A172 (cell line): ENCODE measurements at regions not wholly inside any gene's neighbourhood (a gene's known extent, or its start where the extent isn't known, plus 50 kb on each side); places are given as distances from the start of the nearest gene placed in this dataset.

Experiments used
- DNase-seq: peaks from one replicate; pipeline ENCODE4 v3.0.0-alpha.2; 2015; ENCODE audit warnings: low spot score

DNA sequence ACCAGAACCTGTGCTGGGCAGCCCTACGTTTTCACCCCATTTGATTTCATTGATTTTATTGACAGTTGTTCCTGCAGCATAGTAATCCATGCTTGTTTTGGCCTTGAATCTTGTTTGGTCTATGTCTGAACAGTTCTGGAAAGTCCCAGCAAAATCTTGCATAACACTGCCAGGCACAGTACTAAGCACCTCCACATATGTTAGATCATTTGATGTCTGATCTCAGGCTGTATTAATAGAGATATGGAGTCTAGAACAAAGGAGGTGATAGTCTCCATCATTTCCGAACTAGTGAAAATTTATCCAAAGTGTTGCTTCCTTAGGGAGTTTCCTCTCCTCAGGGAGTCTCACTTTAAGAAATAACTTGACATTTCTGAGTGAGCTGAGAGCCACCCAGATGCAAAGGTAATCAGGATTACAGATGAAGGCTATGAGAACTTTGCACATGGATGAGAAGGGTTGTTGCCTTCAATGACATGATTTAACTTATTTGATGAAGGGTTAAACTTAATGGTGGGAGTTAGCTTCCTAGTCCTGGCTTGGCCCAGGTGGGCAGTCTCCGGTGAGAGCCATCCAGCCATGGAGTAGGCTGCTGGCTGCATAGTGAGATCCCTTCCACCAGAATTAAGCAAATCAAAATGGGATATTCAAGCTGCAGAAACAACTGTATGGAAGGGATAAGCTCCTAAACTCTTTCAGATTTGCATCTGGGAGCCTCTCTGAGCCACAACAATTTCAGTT, 173.8 kb upstream of the MVB12B start:
- DNase-seq: no peak

DNA sequence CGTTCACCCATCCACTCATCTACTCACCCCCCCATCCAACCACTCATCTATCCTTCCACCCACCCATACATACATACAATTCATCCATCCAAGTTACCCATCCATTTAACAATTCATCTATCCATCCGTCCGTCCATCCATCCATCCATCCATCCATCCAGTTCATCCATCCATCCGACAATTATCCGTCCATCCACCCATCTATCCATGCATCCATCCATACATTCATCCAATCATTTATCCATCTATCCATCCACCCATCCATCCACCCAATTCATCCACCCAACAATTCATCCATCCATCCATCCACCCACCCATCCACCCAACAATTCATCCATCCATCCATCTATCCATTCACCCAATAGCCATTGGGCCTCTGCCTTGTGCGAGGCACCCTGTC, 173.2 kb upstream of the MVB12B start:
- no peak for DNase-seq

DNA sequence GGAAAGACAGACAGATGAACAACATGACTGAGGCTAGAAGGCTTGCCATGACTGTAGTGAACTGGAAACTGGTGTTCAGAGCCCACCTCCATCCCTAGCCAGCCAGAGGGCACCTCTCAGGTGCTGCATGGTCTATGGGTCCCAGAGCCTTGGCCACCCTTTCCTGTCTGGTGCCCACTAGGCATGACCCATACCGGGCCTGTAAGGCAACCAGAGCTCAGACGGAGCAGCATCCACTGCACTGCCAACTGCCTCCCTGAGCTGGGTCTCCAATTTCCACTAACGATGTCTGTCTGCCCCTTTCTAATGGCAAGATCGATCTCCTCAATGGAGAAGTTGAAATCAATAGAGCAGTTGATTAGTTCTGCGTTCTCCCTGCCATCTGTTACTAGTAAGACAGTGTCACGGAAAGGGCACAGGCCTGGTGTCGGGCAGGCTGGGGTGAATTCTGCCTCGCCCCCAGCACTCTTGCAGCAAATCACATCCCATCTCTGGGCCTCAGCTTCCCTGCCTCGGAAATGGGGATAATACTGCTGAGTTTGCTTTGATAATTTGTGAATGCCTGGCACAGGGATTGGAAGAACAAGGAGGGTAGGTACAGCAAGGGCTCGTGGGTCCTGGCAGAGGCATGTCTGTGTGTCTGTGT, 172.3 kb upstream of the MVB12B start:
- no peak for DNase-seq

DNA sequence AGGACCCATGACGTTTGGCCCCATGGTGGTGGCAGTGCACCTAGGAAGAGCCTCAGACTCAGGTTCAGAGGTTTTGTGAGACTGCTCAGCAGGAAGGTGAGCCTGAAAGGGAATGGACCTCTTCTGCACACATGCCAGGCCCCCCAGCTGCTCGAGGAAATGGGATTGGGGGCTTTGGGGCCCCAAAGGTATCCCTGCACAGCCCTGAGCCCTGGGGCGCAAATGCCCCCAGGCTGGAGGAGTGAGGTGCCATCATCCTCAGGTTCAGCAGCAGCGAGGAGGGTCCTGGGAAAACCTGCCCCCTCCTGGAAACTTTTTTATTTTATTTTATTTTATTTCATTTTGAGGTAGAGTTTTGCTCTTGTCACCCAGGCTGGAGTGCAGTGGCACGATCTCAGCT, 171.8 kb upstream of the MVB12B start:
- DNase-seq: no peak

DNA sequence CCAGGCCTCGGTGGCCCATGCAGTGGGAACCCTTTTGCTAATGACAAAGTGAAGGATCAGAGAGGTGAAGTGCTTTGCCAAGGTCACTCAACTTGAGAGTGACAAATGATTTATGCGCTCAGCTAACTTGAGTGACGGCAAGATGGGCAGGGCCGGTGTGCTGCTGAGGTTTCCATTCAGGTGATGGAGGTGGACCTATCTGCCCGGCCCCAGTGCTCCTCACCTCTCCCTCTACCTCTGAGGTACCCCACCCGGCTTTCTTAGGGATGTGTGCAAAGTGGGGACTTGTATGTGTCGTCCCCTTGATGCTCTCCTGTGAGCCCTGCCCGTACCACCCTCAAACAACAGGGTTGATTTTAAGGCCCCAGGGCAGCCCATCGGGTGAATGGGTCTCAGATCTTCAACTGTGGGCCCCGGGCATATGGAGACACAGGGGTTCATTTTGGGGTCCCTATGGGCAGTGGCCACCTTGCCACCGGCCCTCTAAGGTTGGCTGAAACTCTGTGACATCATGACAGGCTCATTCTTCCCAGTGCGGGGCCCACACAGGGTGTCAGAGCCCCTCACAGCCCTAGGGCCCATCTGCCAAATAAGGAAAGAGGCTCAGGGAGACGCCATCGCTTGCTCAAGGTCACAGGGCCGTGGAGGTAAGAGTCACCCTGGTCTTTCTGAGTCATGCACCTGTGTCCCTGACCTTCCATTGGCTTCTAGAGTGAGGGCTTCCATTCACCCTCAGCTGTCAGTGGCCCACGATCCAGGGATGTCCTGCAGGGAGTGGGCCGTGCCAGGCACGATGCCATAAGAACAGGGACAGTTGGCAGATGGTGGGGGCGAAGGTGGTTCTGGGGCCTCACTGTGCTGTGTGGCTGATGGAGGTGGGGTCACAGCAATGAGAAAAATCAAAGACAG, 170.6 kb upstream of the MVB12B start:
- no peak for DNase-seq

DNA sequence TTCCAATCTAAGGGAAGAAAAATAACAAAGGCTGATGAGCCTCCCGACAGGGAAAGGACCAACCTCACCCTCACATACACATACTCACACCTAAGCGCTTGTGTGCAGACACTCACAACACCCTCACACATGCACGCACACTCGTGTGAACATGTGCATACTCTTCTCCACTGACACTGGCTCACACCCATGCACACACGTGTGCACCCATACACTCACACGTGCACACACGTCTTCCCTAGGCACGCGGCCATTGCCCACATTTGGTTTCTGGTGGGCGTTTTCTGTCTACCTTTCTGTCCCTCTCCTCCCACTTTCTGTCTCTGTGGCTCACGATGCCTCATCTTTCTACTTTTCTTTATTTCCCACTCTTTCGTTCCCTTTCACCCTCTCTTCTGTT, 169.7 kb upstream of the MVB12B start:
- DNase-seq: no peak

DNA sequence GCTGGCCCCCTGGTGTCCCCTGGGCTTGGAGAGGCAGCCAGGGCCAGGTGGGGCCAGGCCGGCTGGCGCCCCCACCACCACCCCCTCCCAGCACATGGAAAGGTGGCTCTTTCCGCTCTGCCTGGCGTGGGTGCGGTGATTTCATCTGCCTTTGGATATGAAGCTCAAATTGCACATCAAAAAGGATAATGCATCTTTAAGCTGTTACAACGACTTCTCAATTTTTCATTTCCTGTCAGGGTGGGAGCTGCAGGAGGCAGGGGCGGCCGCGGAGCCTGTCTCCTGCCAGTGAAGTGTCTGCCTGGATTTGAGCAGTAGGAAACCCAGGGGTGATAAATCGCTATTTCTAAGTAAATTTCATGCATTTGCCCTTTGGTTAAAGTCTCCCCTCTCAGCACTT, 169.2 kb upstream of the MVB12B start:
- DNase-seq: no peak

DNA sequence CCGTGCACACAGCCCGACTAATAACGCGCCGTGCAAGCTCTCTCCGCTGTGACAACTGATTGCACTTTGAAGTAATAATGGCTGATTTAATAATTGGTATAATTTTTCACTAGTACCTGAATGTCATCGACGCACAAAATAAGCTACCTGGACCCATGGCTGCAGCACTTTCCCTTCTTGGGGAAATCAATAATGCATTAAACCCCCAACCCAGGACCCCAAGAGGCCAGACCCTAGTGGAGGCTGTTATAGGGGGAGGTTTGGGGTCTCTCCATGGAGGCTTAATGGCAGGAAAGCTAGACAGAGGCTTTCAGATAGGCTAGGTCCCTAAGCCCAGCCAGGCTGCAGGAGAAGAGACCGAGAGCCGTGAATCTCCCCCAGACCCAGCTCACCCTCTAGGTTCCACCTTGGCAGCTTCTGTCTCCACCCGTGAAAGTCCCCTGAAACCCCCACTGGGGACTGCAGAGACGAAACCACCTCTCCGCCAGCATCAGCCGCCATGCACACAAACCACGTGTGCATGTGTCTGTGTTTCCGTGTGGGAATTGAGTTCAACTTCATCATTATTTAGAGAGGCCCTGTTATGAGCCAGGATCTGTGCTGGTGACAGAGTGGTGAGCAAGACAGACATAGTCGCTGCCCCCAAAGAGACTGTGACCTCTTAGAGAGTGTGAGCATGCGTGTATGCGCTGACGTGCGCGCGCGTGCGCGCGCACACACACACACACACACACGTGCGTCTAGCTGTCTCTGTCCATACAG, 168.6 kb upstream of the MVB12B start:
- no peak for DNase-seq

DNA sequence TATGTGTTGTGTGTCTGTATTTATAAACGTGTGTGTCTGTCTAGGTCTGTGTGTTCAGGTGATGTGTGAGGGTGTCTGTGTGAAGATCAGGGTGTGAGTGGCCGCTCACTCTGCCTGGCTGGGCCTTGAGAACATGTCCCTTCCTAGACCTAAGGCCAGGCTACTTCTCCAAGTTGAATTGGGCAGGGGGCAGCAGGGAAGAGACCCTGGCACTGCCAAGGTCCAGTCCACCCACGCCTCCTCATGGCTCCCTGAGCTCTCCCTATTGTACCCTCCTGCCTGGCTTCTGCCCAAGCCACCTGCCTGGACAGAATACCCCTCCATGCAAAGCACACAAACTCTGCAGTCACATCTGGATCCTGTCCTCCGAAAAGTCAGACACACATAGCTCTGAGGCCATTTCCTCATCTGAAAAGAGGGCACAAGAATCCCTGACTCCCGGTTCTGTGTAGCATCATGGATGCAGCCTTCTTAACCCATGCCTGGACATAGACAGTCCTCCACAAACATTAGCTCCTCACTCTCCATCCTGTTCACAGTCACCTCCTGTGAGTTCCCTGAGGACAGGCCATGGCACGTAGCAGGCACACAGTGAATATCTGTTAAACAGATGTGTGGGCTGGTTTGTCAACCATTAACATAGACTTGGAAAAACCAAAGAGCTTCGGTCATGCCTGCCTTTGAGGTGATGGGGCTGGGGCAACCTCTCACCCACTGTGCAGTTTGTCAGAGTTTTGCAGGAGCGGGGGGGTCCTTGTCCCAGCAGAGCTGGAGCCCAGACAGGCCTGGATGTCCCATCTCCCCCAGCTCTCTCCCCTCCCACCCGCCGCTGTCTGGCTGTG, 167.8 kb upstream of the MVB12B start:
- DNase-seq: no peak

DNA sequence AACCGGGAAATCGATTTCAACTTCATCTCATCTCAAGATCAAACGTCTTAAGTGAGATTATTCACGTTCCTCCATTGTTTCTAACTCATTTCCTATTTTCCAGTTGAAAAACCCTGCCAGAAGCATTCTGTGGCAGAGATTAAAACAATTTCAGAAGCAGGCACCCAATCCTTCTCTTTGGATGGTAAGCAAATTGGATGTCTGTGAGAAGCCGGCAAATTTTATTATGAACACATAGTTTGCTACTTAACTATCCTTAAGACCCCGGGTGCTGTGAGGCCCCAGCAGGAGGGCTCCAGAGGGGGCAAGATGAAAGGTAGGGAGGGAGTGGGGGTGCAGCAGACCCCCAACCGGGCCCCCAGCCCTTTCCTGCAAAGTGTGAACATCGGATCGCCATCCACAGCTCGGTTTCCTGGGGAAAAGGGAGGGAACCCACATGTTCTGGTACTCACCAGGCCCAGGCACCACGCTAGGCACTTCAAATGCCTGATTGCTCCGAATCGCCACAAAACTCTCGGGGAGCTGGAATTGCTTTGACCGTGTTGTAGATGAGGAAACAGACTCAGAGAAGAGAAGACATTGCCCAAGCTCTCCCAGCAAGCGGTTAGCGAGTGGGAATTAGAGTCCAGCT, 167.1 kb upstream of the MVB12B start:
- DNase-seq: no peak

DNA sequence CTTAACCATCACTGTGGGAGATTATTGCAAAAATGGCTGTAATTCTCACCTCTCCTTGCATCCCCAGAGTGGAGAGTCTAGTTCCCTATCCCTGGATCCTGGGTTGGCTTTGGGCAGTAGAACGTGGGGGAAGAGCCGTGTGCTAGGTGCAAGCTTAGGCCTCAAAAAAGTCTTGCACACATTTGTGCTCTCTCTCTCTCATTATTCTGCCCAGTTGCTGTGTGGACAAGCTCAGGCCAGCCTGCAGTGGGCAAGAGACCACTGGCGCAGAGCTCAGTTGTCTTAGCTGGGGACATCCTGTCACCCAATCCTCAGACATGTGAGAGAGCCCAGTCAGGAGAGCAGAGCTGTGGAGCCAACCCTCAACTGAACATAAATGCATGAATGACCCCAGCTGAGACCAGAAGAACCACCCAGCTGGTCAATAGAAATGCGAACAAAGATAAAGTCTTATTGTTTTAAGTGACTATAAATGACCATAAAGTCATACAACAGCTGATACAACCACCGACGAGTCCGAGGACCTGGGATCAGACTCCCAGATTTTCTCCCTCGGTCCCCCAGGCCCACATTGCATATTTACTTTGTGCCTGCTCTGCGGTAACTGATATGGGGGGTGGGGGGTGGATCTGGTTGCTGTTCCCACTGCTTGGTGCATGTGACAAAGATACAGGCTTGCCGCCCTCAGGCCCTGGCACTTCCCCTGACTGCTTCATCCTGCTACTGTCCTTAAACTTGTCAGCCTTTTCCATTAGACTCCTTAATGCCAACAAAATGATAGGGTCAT, 166.4 kb upstream of the MVB12B start:
- no peak for DNase-seq

DNA sequence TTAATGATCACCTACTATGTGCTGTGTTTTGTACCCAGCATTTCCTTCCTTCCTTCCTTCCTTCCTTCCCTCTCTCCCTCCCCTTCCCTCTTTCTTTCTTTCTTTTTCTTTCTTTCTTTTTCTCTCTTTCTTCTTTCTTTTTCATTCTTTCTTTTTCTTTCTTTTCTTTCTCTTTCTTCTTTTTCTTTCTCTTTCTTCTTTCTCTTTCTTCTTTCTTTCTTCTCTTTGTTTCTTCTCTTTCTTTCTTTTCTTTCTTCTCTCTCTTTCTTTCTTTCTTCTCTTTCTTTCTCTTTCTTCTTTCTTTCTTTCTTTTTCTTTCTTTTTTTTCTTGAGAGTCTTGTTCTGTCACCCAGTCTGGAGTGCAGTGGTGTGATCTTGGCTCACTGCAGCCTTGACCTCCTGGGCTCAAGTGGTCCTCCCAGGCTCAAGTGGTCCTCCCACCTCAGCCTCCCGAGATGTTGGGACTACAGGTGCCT, 165.7 kb upstream of the MVB12B start:
- DNase-seq: no peak

DNA sequence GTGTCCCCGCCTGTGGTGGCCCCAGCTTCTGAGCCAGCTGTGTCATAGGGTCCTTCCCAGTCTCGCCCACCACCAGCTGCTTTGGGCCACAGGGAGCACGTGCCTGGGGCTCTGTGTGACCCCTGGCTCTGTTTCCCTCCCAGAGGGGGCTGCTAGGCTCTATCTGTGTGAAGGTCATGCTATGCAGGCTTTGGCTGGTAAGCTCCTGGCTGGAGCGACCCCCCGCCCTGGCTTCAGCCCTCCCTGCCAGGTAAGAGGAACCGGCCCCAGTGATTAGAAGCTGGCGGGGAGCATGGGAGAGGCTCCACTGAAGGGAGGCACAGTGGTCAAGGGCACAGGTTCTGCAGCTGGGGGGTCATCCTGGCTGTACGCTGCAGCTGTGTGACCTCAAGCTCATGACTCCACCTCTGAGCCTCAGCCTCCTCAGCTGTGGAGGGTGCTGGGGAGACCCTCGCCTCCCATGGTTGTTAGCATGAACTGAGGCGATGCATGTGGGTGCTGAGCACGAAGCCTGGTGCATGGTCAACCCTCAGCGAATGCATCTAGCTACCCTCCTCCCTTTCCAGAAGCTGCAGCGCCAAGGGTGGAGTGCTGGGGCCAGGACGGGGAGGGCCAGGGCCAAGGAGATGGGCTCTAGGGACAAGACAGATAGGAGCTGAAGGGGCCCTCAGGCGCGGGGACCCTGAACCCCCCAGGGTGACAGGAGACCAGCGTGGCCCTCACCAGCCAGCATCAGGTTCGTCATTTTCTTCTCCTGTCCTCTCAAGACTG, 163.8 kb upstream of the MVB12B start:
- DNase-seq: no peak

DNA sequence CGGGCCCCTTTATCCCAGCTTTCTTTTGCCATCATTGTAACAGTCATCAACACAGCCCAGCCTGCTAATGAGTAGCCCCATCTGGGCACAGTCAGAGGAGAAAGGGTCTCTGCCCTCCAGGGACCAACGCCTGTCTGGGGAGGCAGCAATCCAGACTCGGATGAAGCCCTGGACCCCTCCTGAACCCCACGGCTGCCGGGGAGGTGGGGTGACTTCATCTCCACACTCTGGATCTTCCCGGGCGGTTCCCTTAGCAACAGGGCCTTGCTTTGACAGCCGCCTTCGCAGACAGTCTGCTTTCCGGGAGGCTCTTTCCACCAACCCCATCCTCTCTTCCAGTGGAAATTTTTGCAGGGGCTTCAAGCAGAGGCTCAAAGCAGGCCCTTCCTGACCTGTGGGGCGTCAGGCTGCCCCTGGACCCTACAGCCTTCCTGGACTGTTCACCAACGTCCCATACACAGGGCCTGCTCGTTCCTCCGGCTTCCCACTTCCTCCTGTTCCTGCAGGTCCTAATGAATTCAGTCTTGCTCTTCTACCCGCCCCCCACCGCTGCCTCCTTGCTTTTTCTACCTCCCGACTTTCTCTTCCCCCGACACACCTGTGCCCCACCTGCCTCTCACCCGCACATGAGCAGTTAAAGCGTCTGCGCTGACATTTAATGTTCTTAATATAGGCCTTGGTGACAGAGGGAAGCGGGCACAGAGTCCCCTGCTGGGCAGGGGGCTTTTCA, 161.7 kb upstream of the MVB12B start:
- no peak for DNase-seq

DNA sequence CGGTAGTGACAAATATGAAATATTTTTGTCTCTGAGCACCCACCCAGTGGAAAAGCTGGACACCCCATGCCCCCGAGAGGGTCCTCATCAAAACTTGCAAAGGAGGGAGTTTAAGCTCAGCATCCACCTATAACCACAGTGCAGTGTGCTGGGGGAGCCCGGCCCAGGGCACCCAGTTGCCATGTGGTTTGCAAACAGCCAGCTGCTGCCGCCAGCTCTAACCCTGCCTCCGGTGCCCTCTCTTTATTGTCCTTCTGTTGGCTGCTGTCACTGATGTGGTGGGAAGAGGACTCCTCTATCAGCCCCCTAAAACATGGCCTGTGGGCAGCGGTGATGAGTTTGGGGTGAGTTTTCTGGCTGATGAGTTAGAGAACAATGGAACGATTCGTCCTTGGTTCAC, 160.9 kb upstream of the MVB12B start:
- no peak for DNase-seq

DNA sequence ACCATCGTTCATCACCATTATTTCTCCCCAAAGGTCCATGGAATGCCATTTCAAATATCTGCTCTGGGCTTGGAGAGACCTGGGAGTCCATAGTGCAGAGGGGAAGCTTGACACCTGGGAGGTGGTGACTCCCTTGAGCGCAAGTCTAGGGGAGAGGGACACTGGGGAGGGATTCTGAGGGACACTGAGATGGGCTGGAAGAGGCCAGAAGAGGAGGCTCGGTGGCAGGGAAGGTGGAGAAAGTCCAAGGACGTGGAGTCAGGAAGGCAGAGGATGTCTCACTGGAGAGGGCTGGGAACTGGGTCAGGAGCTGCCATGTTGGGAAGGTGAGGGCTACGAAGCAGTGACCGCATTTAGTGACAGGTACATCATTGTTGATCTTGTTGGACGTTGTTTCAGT, 160.3 kb upstream of the MVB12B start:
- DNase-seq: no peak

DNA sequence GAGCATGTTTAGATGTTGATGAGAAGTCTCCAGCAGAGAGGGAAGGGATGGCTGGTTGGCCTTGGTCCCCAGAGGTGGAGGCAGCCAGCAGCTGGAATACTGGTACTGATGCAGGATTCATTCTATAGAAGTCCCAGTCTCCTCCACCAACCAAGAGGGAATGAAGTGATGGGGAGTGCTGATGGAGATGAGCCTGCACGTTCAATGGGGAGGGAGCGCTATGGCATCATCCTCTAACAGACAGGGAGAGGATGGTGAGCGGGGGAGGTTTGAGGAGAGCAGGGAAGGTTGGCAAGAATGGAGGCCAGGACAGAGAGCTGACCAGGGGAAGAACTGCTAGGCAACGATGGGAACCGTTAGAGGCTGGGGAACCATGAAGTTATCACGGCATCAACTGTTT, 159.8 kb upstream of the MVB12B start:
- DNase-seq: no peak

DNA sequence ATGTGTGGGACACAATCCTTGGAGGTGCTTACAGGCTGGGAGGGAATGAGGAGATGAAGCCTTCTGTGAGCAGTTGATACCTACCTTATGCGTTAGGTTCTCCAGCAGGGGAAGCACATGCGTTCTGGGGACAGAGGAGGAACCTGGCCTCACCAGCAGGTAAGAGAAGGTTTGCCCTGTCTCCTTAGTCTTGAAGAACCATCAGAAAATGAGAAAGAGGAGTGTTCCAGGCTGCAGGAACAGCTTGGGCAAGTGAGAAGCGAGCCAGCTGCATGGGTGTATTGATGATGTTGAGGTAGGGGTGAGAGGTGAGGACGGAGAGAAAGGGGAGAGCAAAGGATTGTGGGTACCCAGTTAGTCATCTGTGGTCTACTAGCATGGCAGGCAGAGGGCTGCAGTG, 156.9 kb upstream of the MVB12B start:
- no peak for DNase-seq
